Panc1 (cell line): ENCODE measurements at regions not wholly inside any gene's neighbourhood (a gene's known extent, or its start where the extent isn't known, plus 50 kb on each side); places are given as distances from the start of the nearest gene placed in this dataset.

ENCODE experiments used
- ATAC-seq: fragments of 200-7000 bp; cut with Tn5 transposase; 2 replicates; pipeline ENCODE4 v1.9.1; 2020; ENCODE audit warnings: mild to moderate bottlenecking, moderate library complexity
- BruUV-seq: library from RNA; stranded (reverse); fragments of 400-500 nt; replicated peaks from 2 replicates; lab custom pipeline; 2021; lab: Mats Ljungman, UMichigan
- CTCF ChIA-PET: fragments of 300-600 bp; sonication (Branson Sonifier 250); formaldehyde crosslinking; loops from one replicate; lab custom pipeline; 2022; ENCODE audit warnings: antibody characterized with exemption; lab: Charles Lee
- POLR2A ChIA-PET: fragments of 300-600 bp; sonication (Branson Sonifier 250); formaldehyde crosslinking; loops from one replicate; lab custom pipeline; 2022; ENCODE audit warnings: antibody characterized with exemption; lab: Charles Lee
- DNase-seq: peaks from one replicate; pipeline ENCODE4 v3.0.0-alpha.2; 2010; ENCODE audit warnings: low read depth, low spot score
- H3K27ac ChIP-seq: 2 replicates; pipeline ENCODE4 v1.5.1; 2011; ENCODE audit warnings: mild to moderate bottlenecking, low read length, inconsistent platforms
- H3K27me3 ChIP-seq: fragments of 200-500 bp; sonication (Bioruptor generic); 2 replicates; pipeline ENCODE4 v1.6.0; 2014; ENCODE audit warnings: low read length, inconsistent platforms; ENCODE audit not compliant: control insufficient read depth, insufficient read depth
- H3K36me3 ChIP-seq: fragments of 200-500 bp; sonication (Bioruptor generic); 2 replicates; pipeline ENCODE4 v1.5.1; 2014; ENCODE audit warnings: inconsistent platforms, mild to moderate bottlenecking, low read length, moderate library complexity; ENCODE audit not compliant: control insufficient read depth, insufficient read depth
- H3K4me1 ChIP-seq: 2 replicates; pipeline ENCODE4 v1.5.1; 2011; ENCODE audit warnings: inconsistent platforms, mild to moderate bottlenecking, low read length, moderate library complexity; ENCODE audit not compliant: control insufficient read depth, insufficient read depth
- H3K4me3 ChIP-seq, 2 experiments: 2 replicates each; pipeline ENCODE4 v1.5.1; 2011 to 2012; ENCODE audit warnings: low read depth in 2 of 2, low read length in 2 of 2, mild to moderate bottlenecking in 2 of 2, inconsistent platforms in 1 of 2, moderate library complexity in 1 of 2
- H3K9me3 ChIP-seq: fragments of 200-500 bp; sonication (Bioruptor generic); 2 replicates; pipeline ENCODE4 v1.5.1; 2014; ENCODE audit warnings: low read depth, mild to moderate bottlenecking, inconsistent platforms, low read length, moderate library complexity; ENCODE audit not compliant: control insufficient read depth, insufficient read depth
- POLR2AphosphoS5 ChIP-seq: IDR thresholded peaks from 2 replicates; pipeline ENCODE4 v1.6.1; 2012; ENCODE audit warnings: mild to moderate bottlenecking, low read depth, low read length, moderate library complexity
- REST ChIP-seq, 2 experiments: IDR thresholded peaks; 2 replicates each; pipeline ENCODE4 v1.6.1; 2011 to 2012; ENCODE audit warnings: low read depth in 2 of 2, control low read depth in 1 of 2, low read length in 1 of 2, mild to moderate bottlenecking in 1 of 2, moderate library complexity in 1 of 2; ENCODE audit not compliant: insufficient read depth in 1 of 2
- SIN3A ChIP-seq: IDR thresholded peaks from 2 replicates; pipeline ENCODE4 v1.6.1; 2012; ENCODE audit warnings: low read depth, mild to moderate bottlenecking, low read length, moderate library complexity, borderline replicate concordance; ENCODE audit not compliant: insufficient read depth
- TCF7L2 ChIP-seq: IDR thresholded peaks from 2 replicates; pipeline ENCODE4 v1.6.1; 2011; ENCODE audit warnings: mild to moderate bottlenecking, low read depth, low read length, inconsistent platforms
- in situ Hi-C: cut with HindIII; loops from 2 replicates; pipeline ENCODE4 v1.10.0; 2016; ENCODE audit warnings: low sequenced_read_pairs, low pct_unique_long_range_greater_than_20kb
- intact Hi-C: fragments of 100-400 bp; cut with micrococcal nuclease; formaldehyde crosslinking; loops from one replicate; pipeline ENCODE4 v1.10.0; 2022; ENCODE audit not compliant: unreplicated experiment
- TF ChIP-seq, protein P1 (sequence below): fragments of 450-650 bp; IDR thresholded peaks from 2 replicates; pipeline ENCODE4 v1.5.1; 2017; ENCODE audit warnings: mild to moderate bottlenecking

DNA sequence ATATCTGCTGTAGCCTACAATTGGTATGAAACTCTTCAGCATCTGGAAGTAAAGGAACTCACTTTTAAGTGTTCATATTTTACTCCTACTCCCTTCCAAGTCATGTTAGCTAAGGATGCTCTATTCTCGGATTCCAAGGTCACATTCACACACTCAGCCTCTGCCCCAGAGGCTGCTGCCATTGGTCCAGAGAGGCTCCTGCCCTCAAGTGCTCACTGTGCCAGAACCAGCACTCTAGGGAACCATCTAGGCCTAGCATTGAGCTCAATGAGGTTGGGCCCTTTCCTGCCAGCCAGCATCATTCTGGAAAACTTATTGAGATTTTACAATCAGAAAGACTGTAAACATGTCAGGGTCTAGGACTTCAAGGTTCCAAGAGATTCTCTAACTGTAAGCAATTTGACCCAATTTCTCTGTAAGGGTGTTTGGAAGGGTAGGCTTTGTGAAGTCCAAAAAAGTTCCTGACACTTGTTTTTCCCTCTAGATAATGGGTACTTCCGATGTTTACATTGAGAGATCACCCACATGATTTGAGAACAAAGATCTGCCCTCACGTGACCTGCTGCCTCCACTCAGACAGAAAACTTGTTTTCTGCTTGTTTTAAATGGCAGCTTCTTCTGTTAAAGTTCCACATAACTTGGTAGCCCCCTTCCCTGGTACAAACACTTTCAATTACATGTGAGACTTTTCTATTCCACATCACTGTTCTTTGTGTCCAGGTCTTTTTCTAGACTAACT lies 94.9 kb downstream of the MAB21L3 start:
- TF ChIP-seq TCF7L2 (no peak), SIN3A (no peak), POLR2AphosphoS5 (no peak), REST (IDR thresholded peaks at IDR 0.05; ENCODE audit: insufficient read depth in 1 of 2, low read depth in 2 of 2, low read length in 1 of 2) (no peak)
- TF ChIP-seq, protein P1, sequence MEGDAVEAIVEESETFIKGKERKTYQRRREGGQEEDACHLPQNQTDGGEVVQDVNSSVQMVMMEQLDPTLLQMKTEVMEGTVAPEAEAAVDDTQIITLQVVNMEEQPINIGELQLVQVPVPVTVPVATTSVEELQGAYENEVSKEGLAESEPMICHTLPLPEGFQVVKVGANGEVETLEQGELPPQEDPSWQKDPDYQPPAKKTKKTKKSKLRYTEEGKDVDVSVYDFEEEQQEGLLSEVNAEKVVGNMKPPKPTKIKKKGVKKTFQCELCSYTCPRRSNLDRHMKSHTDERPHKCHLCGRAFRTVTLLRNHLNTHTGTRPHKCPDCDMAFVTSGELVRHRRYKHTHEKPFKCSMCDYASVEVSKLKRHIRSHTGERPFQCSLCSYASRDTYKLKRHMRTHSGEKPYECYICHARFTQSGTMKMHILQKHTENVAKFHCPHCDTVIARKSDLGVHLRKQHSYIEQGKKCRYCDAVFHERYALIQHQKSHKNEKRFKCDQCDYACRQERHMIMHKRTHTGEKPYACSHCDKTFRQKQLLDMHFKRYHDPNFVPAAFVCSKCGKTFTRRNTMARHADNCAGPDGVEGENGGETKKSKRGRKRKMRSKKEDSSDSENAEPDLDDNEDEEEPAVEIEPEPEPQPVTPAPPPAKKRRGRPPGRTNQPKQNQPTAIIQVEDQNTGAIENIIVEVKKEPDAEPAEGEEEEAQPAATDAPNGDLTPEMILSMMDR = no peak
- no TSS peak for BruUV-seq
- CTCF ChIA-PET = no interaction called here

GRCh38 chr1:116207126-116207735 lies 96.0 kb downstream of the MAB21L3 start:
- Histone ChIP-seq H3K9me3 (no peaks in the 10 kb centered on the region), H3K4me1 (no peaks in the 10 kb centered on the region), H3K36me3 (no peaks in the 10 kb centered on the region), H3K4me3 (no peak overlapping the region), H3K27ac (no peak overlapping the region), H3K27me3 (no peaks in the 10 kb centered on the region)
- BruUV-seq = no TSS peak
- ATAC-seq (no peak), DNase-seq (no peak)
- intact Hi-C loops = no loop called here
- POLR2A ChIA-PET = no interaction called here
- TF ChIP-seq REST (IDR thresholded peaks at IDR 0.05; ENCODE audit: insufficient read depth in 1 of 2, low read depth in 2 of 2, low read length in 1 of 2) (no peak), POLR2AphosphoS5 (no peak), TCF7L2 (no peak), SIN3A (no peak)
- TF ChIP-seq, protein P1 = no peak
- in situ Hi-C loops = no loop called here
- CTCF ChIA-PET = no interaction called here

More for the DNA sequence above, 94.9 kb downstream of the MAB21L3 start:
- Histone ChIP-seq H3K27ac (no peak overlapping the region), H3K4me3 (no peak overlapping the region), H3K36me3 (no peaks in the 10 kb centered on the region), H3K27me3 (peaks cover 1% of the 10 kb centered on the region), H3K9me3 (no peaks in the 10 kb centered on the region), H3K4me1 (no peaks in the 10 kb centered on the region)
- in situ Hi-C loops = no loop called here
- ATAC-seq (no peak), DNase-seq (no peak)
- intact Hi-C loops = no loop called here
- POLR2A ChIA-PET = no interaction called here
